Neural progenitor cell (in vitro differentiated cells): ENCODE measurements at regions not wholly inside any gene's neighbourhood (a gene's known extent, or its start where the extent isn't known, plus 50 kb on each side); places are given as distances from the start of the nearest gene placed in this dataset.

Source experiments
- EZH2 ChIP-seq: fragments of 200-600 bp; sonication (generic); IDR thresholded peaks from 2 replicates; pipeline ENCODE4 v1.6.1; 2017; ENCODE audit warnings: antibody characterized with exemption, mild to moderate bottlenecking, moderate library complexity
- TF ChIP-seq, protein P1 (sequence below): fragments of 200-600 bp; sonication (generic); IDR thresholded peaks from 2 replicates; pipeline ENCODE4 v1.5.1; 2017; ENCODE audit warnings: antibody characterized with exemption, mild to moderate bottlenecking

DNA sequence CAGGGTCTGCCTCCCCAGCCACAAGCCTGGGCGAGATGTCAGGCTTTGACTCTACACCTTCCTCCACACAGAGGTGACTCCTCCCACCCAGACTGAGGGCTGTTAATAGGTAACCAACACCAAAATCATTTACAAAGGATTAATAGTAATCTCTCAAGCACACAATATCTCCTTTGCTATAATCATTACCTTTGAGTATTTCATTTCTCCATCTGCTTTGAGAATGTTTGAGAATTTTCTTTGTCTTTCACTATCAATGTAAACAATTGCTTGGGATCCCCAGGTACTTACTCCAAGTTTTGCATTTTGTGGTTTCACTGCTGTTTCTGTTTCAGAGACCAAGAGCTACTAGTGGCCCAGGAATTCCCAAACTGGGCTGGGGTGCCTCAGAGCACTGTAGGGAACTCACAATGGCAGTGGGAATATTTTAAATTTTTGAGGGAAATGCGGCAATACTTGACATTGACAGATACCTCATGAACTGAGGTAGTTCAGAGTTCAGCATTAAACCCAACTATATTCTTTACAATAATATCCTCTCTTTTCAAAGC lies 166.4 kb upstream of the MGAT5 start:
- TF ChIP-seq EZH2: no peak
- TF ChIP-seq, protein P1, sequence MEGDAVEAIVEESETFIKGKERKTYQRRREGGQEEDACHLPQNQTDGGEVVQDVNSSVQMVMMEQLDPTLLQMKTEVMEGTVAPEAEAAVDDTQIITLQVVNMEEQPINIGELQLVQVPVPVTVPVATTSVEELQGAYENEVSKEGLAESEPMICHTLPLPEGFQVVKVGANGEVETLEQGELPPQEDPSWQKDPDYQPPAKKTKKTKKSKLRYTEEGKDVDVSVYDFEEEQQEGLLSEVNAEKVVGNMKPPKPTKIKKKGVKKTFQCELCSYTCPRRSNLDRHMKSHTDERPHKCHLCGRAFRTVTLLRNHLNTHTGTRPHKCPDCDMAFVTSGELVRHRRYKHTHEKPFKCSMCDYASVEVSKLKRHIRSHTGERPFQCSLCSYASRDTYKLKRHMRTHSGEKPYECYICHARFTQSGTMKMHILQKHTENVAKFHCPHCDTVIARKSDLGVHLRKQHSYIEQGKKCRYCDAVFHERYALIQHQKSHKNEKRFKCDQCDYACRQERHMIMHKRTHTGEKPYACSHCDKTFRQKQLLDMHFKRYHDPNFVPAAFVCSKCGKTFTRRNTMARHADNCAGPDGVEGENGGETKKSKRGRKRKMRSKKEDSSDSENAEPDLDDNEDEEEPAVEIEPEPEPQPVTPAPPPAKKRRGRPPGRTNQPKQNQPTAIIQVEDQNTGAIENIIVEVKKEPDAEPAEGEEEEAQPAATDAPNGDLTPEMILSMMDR: no peak
